HCT116 (cell line): ENCODE measurements at regions not wholly inside any gene's neighbourhood (a gene's known extent, or its start where the extent isn't known, plus 50 kb on each side); places are given as distances from the start of the nearest gene placed in this dataset.

Source experiments
- CBX3 ChIP-seq: IDR thresholded peaks from 2 replicates; pipeline ENCODE4 v1.6.1; 2012; ENCODE audit warnings: low read depth
- EGR1 ChIP-seq: IDR thresholded peaks from 2 replicates; pipeline ENCODE4 v1.6.1; 2012; ENCODE audit warnings: low read depth
- EZH2 ChIP-seq: fragments of 200-600 bp; sonication (generic); IDR thresholded peaks from 2 replicates; pipeline ENCODE4 v1.6.1; 2017; ENCODE audit warnings: antibody characterized with exemption, mixed run types
- FOSL1 ChIP-seq: IDR thresholded peaks from 2 replicates; pipeline ENCODE4 v1.6.1; 2012; ENCODE audit warnings: low read depth
- JUND ChIP-seq: IDR thresholded peaks from 2 replicates; pipeline ENCODE4 v1.6.1; 2012
- POLR2A ChIP-seq: IDR thresholded peaks from 2 replicates; pipeline ENCODE4 v1.7.0; 2011; ENCODE audit warnings: borderline replicate concordance; ENCODE audit not compliant: insufficient read depth, insufficient read length; ENCODE audit errors: extremely low read depth
- POLR2AphosphoS5 ChIP-seq: IDR thresholded peaks from 2 replicates; pipeline ENCODE4 v1.6.1; 2011; ENCODE audit warnings: mild to moderate bottlenecking, low read depth, low read length, moderate library complexity
- SIN3A ChIP-seq: IDR thresholded peaks from 2 replicates; pipeline ENCODE4 v1.6.1; 2012; ENCODE audit warnings: low read depth
- SP1 ChIP-seq: IDR thresholded peaks from 2 replicates; pipeline ENCODE4 v1.6.1; 2012; ENCODE audit warnings: low read depth
- ZNF274 ChIP-seq: fragments of 200-500 bp; sonication (Bioruptor generic); IDR thresholded peaks from 2 replicates; pipeline ENCODE4 v1.6.1; 2014; ENCODE audit warnings: mild to moderate bottlenecking, low read depth, low read length, inconsistent platforms
- TF ChIP-seq, protein P1 (sequence below), 3 experiments: fragments of 200-600 bp in 1 of 3; sonication (generic) in 1 of 3; IDR thresholded peaks in 2 of 3; conservative IDR thresholded peaks in 1 of 3; 2 replicates each; pipeline ENCODE4 v1.5.1; 2012 to 2017; ENCODE audit warnings: low read depth in 2 of 3, low read length in 2 of 3, antibody characterized with exemption in 1 of 3, borderline replicate concordance in 1 of 3, control low read depth in 1 of 3, mild to moderate bottlenecking in 1 of 3, mixed read lengths in 1 of 3, mixed run types in 1 of 3, moderate library complexity in 1 of 3; ENCODE audit not compliant: insufficient read depth in 1 of 3
- TF ChIP-seq, protein P2 (sequence below): IDR thresholded peaks from 2 replicates; pipeline ENCODE4 v1.6.1; 2012
- TF ChIP-seq, protein P3 (sequence below): IDR thresholded peaks from 2 replicates; pipeline ENCODE4 v1.6.1; 2012

DNA sequence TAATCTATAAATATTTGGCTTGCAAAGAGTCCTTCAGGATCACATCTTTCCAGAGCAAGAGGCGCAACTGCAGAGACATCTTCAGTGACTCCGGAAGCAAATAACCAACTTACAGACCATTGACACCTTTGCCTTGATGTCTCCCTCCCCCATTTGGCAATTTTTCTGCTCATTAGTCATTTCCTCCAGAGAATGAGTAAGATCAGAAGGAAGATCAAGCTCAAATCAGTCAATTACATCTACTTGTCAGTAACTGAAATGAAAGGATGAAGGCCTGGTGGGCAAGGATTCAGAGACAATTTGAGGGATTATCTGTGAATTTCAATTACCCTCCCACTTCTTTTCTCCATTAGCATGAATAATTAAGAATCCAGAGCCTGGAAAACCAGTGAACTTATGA, 665.6 kb upstream of the CPEB2 start:
- TF ChIP-seq, protein P1, sequence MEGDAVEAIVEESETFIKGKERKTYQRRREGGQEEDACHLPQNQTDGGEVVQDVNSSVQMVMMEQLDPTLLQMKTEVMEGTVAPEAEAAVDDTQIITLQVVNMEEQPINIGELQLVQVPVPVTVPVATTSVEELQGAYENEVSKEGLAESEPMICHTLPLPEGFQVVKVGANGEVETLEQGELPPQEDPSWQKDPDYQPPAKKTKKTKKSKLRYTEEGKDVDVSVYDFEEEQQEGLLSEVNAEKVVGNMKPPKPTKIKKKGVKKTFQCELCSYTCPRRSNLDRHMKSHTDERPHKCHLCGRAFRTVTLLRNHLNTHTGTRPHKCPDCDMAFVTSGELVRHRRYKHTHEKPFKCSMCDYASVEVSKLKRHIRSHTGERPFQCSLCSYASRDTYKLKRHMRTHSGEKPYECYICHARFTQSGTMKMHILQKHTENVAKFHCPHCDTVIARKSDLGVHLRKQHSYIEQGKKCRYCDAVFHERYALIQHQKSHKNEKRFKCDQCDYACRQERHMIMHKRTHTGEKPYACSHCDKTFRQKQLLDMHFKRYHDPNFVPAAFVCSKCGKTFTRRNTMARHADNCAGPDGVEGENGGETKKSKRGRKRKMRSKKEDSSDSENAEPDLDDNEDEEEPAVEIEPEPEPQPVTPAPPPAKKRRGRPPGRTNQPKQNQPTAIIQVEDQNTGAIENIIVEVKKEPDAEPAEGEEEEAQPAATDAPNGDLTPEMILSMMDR (IDR thresholded peaks at IDR 0.05 in 2 of 3, conservative IDR thresholded peaks at IDR 0.05 in 1 of 3; ENCODE audit: borderline replicate concordance in 1 of 3, insufficient read depth in 1 of 3, low read depth in 2 of 3, low read length in 2 of 3), result no peak
- TF ChIP-seq, protein P2, sequence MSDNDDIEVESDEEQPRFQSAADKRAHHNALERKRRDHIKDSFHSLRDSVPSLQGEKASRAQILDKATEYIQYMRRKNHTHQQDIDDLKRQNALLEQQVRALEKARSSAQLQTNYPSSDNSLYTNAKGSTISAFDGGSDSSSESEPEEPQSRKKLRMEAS, result no peak
- TF ChIP-seq EGR1 (no peak), SP1 (no peak), EZH2 (no peak), ZNF274 (no peak), SIN3A (no peak), POLR2A (no peak), JUND (no peak), POLR2AphosphoS5 (no peak), CBX3 (no peak), FOSL1 (no peak)
- TF ChIP-seq, protein P3, sequence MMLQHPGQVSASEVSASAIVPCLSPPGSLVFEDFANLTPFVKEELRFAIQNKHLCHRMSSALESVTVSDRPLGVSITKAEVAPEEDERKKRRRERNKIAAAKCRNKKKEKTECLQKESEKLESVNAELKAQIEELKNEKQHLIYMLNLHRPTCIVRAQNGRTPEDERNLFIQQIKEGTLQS, result no peak
